ENCODE measurements at regions not wholly inside any gene's neighbourhood (a gene's known extent, or its start where the extent isn't known, plus 50 kb on each side); places are given as distances from the start of the nearest gene placed in this dataset.

DNA sequence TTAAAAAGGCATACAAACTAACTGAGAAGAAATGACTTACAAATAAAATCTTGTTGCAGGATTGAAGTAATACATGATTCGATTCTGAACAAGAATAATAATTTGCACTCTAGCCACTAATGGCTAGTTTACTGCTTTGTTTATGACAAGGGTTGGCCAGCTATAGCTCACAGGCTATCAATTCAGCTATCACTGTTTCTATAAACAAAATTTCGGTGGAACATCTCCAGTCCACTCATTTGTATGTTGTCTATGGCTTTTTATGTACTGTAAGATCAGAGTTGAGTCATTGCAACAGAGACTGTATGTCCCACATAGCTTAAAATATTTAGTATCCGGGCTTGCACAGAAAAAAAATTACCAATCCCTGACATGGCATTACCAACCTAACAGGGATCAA lies 543.7 kb upstream of the CNTNAP5 start:
- DNase-seq (ENCODE audit: low spot score in 2 of 2) = no peak
- no peaks in the 10 kb centered on the region for H3K4me1 ChIP-seq
- no peak overlapping the region for H3K4me3 ChIP-seq
- WGBS, 2 donors = 81 to 88% methylated on average over 3 of the region's 3 CpGs
- TF ChIP-seq POLR2A (IDR thresholded peaks at IDR 0.05) = no peak
- no peak for TF ChIP-seq CTCF (IDR thresholded peaks at IDR 0.05)
- no peak for TF ChIP-seq EP300 (IDR thresholded peaks at IDR 0.05)
- H3K36me3 ChIP-seq = no peaks in the 10 kb centered on the region
- H3K27ac ChIP-seq = no peak overlapping the region
- no peaks in the 10 kb centered on the region for H3K27me3 ChIP-seq
- no peaks in the 10 kb centered on the region for H3K9me3 ChIP-seq

GRCh38 chr2:123485056-123485455 lies 540.0 kb upstream of the CNTNAP5 start:
- no peaks in the 10 kb centered on the region for H3K9me3 ChIP-seq
- H3K36me3 ChIP-seq = no peaks in the 10 kb centered on the region
- no peaks in the 10 kb centered on the region for H3K4me1 ChIP-seq
- DNase-seq (ENCODE audit: low spot score in 2 of 2) = no peak
- WGBS, 2 donors = 70 to 81% methylated on average over 1 of the region's 1 CpG
- TF ChIP-seq EP300 (IDR thresholded peaks at IDR 0.05) (no peak), CTCF (IDR thresholded peaks at IDR 0.05) (no peak), POLR2A (IDR thresholded peaks at IDR 0.05) (no peak)
- no peaks in the 10 kb centered on the region for H3K27me3 ChIP-seq
- no peak overlapping the region for H3K27ac ChIP-seq
- no peak overlapping the region for H3K4me3 ChIP-seq

- Histone ChIP-seq H3K36me3 (no peaks in the 10 kb centered on the region), H3K27ac (no peak overlapping the region), H3K4me3 (no peak overlapping the region), H3K9me3 (no peaks in the 10 kb centered on the region), H3K27me3 (no peaks in the 10 kb centered on the region), H3K4me1 (no peaks in the 10 kb centered on the region)
- 48 to 72% methylated on average over 1 of the region's 1 CpG for WGBS, 2 donors
- TF ChIP-seq POLR2A (IDR thresholded peaks at IDR 0.05) = no peak
- no peak for DNase-seq (ENCODE audit: low spot score in 2 of 2)
These were observed 531.4 kb upstream of the CNTNAP5 start for GRCh38 chr2:123493687-123494086.

DNA sequence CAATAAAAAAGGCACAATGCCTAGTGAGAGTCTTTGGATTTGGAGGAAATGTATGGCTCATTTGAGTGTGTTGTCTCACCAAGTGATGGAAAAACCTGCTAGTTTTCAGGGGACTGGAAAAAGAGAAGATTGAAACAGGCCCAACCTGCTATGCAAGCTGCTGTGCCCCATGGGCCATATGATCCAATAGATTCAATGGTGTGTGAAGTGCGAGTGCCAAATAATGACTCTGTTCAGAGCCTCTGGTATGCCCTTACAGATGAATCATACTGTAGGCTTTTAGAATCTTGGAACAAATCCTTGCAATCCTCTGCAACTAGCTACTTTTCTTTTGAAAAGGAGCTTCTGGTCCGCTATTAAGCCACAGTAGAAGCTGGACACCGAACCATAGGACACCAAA lies 529.8 kb upstream of the CNTNAP5 start:
- TF ChIP-seq CTCF (IDR thresholded peaks at IDR 0.05) (no peak), EP300 (IDR thresholded peaks at IDR 0.05) (no peak), POLR2A (IDR thresholded peaks at IDR 0.05) (no peak)
- H3K36me3 ChIP-seq = no peaks in the 10 kb centered on the region
- no peaks in the 10 kb centered on the region for H3K9me3 ChIP-seq
- DNase-seq (ENCODE audit: low spot score in 2 of 2) = no peak
- H3K27ac ChIP-seq = no peak overlapping the region
- H3K4me1 ChIP-seq = no peaks in the 10 kb centered on the region
- no peaks in the 10 kb centered on the region for H3K27me3 ChIP-seq
- WGBS, 2 donors = 89 to 90% methylated on average over 3 of the region's 3 CpGs
- no peak overlapping the region for H3K4me3 ChIP-seq

DNA sequence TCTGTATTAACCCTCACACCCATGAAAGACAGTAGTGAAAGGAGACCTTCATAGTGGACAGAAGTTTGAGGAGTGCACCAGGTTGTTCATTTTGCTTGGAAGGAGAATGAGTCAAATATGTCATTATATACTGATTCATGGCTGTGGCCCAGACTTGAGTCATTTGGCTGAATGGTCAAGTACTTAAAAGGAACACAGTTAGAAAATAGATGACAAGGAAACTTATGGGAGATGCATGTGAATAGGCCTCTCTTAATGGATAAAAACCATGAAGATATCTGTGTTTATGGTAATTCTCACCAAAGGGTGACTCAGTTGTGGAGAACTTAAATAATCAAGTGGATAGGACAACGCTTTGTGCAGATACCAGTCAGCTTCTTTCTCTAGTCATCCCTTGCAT lies 524.7 kb upstream of the CNTNAP5 start:
- TF ChIP-seq POLR2A (IDR thresholded peaks at IDR 0.05) = no peak
- no peak for TF ChIP-seq EP300 (IDR thresholded peaks at IDR 0.05)
- TF ChIP-seq CTCF (IDR thresholded peaks at IDR 0.05) = no peak
- 89 to 91% methylated on average over 1 of the region's 1 CpG for WGBS, 2 donors

GRCh38 chr2:123500988-123501387 lies 524.1 kb upstream of the CNTNAP5 start:
- Histone ChIP-seq H3K9me3 (no peaks in the 10 kb centered on the region), H3K36me3 (no peaks in the 10 kb centered on the region), H3K27me3 (no peaks in the 10 kb centered on the region), H3K4me3 (no peak overlapping the region), H3K27ac (no peak overlapping the region), H3K4me1 (no peaks in the 10 kb centered on the region)
- DNase-seq (ENCODE audit: low spot score in 2 of 2) = no peak
- TF ChIP-seq POLR2A (IDR thresholded peaks at IDR 0.05) (no peak), EP300 (IDR thresholded peaks at IDR 0.05) (no peak), CTCF (IDR thresholded peaks at IDR 0.05) (no peak)
- 88 to 93% methylated on average over 2 of the region's 2 CpGs for WGBS, 2 donors

More for the DNA sequence above, 524.7 kb upstream of the CNTNAP5 start:
- H3K4me1 ChIP-seq = no peaks in the 10 kb centered on the region
- no peaks in the 10 kb centered on the region for H3K27me3 ChIP-seq
- no peaks in the 10 kb centered on the region for H3K9me3 ChIP-seq
- no peaks in the 10 kb centered on the region for H3K36me3 ChIP-seq
- no peak for DNase-seq (ENCODE audit: low spot score in 2 of 2)
- H3K27ac ChIP-seq = no peak overlapping the region
- H3K4me3 ChIP-seq = no peak overlapping the region

All from tibial nerve (tissue), 4 donors.